H9 (cell line): ENCODE measurements at regions not wholly inside any gene's neighbourhood (a gene's known extent, or its start where the extent isn't known, plus 50 kb on each side); places are given as distances from the start of the nearest gene placed in this dataset.

Experiments
- DNase-seq: peaks from one replicate; pipeline ENCODE4 v3.0.0-alpha.2; 2017
- H2AFZ ChIP-seq: one replicate; pipeline ENCODE4 v1.6.1; 2013; ENCODE audit warnings: mild to moderate bottlenecking, low read length, control low read depth, moderate library complexity
- H2AK5ac ChIP-seq: 2 replicates; pipeline ENCODE4 v1.6.1; 2013; ENCODE audit warnings: low read length, control low read depth, mixed read lengths; ENCODE audit not compliant: insufficient read length
- H2BK120ac ChIP-seq: one replicate; pipeline ENCODE4 v1.6.1; 2013; ENCODE audit warnings: low read depth, mild to moderate bottlenecking, low read length, control low read depth, inconsistent platforms; ENCODE audit not compliant: poor library complexity, severe bottlenecking
- H2BK12ac ChIP-seq: 2 replicates; pipeline ENCODE4 v1.6.1; 2013; ENCODE audit warnings: low read length, control low read depth, mixed read lengths, low read depth; ENCODE audit not compliant: insufficient read length
- H2BK15ac ChIP-seq: 2 replicates; pipeline ENCODE4 v1.6.1; 2013; ENCODE audit warnings: low read depth, low read length, control low read depth
- H2BK20ac ChIP-seq: one replicate; pipeline ENCODE4 v1.6.1; 2013; ENCODE audit warnings: low read depth, mild to moderate bottlenecking, low read length, control low read depth, inconsistent platforms; ENCODE audit not compliant: poor library complexity, severe bottlenecking
- H2BK5ac ChIP-seq: 2 replicates; pipeline ENCODE4 v1.6.1; 2013; ENCODE audit warnings: low read length, control low read depth, mixed read lengths; ENCODE audit not compliant: insufficient read length
- H3K14ac ChIP-seq: 2 replicates; pipeline ENCODE4 v1.6.1; 2013; ENCODE audit warnings: low read length, control low read depth; ENCODE audit not compliant: insufficient read depth
- H3K18ac ChIP-seq: 2 replicates; pipeline ENCODE4 v1.6.1; 2013; ENCODE audit warnings: low read depth, mild to moderate bottlenecking, mixed read lengths, low read length, control low read depth; ENCODE audit not compliant: insufficient read length
- H3K23ac ChIP-seq: 2 replicates; pipeline ENCODE4 v1.6.1; 2013; ENCODE audit warnings: low read length, control low read depth, mixed read lengths, low read depth; ENCODE audit not compliant: insufficient read length
- H3K23me2 ChIP-seq: 2 replicates; pipeline ENCODE4 v1.6.1; 2013; ENCODE audit warnings: low read depth, mild to moderate bottlenecking, mixed read lengths, low read length, control low read depth; ENCODE audit not compliant: insufficient read length, poor library complexity, severe bottlenecking
- H3K27ac ChIP-seq: 2 replicates; pipeline ENCODE4 v1.5.1; 2013; ENCODE audit warnings: low read length, control low read depth, mixed read lengths, low read depth; ENCODE audit not compliant: insufficient read length
- H3K27me3 ChIP-seq: 2 replicates; pipeline ENCODE4 v1.6.1; 2013; ENCODE audit warnings: low read length, control low read depth, inconsistent platforms; ENCODE audit not compliant: insufficient read depth
- H3K4ac ChIP-seq: 2 replicates; pipeline ENCODE4 v1.6.1; 2013; ENCODE audit warnings: low read depth, mild to moderate bottlenecking, control low read depth, inconsistent platforms, low read length, moderate library complexity
- H3K4me1 ChIP-seq: 2 replicates; pipeline ENCODE4 v1.6.1; 2013; ENCODE audit warnings: low read length, control low read depth, inconsistent platforms; ENCODE audit not compliant: insufficient read depth
- H3K4me2 ChIP-seq: 2 replicates; pipeline ENCODE4 v1.6.1; 2013; ENCODE audit warnings: low read length, control low read depth, mixed read lengths; ENCODE audit not compliant: insufficient read length, insufficient read depth
- H3K56ac ChIP-seq: 2 replicates; pipeline ENCODE4 v1.6.1; 2013; ENCODE audit warnings: low read depth, mild to moderate bottlenecking, mixed read lengths, low read length, control low read depth; ENCODE audit not compliant: insufficient read length
- H3K79me1 ChIP-seq: 2 replicates; pipeline ENCODE4 v1.6.1; 2013; ENCODE audit warnings: low read depth, mild to moderate bottlenecking, moderate library complexity, low read length, control low read depth, inconsistent platforms; ENCODE audit not compliant: insufficient read depth, poor library complexity, severe bottlenecking
- H3K79me2 ChIP-seq: 2 replicates; pipeline ENCODE4 v1.6.1; 2013; ENCODE audit warnings: low read length, control low read depth, inconsistent platforms; ENCODE audit not compliant: insufficient read depth
- H3K9ac ChIP-seq: 2 replicates; pipeline ENCODE4 v1.6.1; 2013; ENCODE audit warnings: low read length, control low read depth, mixed read lengths; ENCODE audit not compliant: insufficient read length; ENCODE audit errors: extremely low read depth
- H3K9me3 ChIP-seq: one replicate; pipeline ENCODE4 v1.6.1; 2013; ENCODE audit warnings: low read depth, low read length, inconsistent platforms; ENCODE audit not compliant: control insufficient read depth
- H3T11ph ChIP-seq: one replicate; pipeline ENCODE4 v1.6.1; 2013; ENCODE audit warnings: mild to moderate bottlenecking, low read length, control low read depth, inconsistent platforms
- H4K20me1 ChIP-seq: one replicate; pipeline ENCODE4 v1.6.1; 2013; ENCODE audit not compliant: control insufficient read depth, insufficient read length, insufficient read depth
- H4K5ac ChIP-seq: 2 replicates; pipeline ENCODE4 v1.6.1; 2013; ENCODE audit warnings: low read depth, mild to moderate bottlenecking, mixed read lengths, low read length, control low read depth; ENCODE audit not compliant: insufficient read length
- H4K8ac ChIP-seq: replicated peaks from 2 replicates; pipeline ENCODE4 v1.6.1; 2013; ENCODE audit warnings: low read length, control low read depth, mixed read lengths, low read depth; ENCODE audit not compliant: insufficient read length
- H4K91ac ChIP-seq: 2 replicates; pipeline ENCODE4 v1.6.1; 2013; ENCODE audit warnings: low read depth, mild to moderate bottlenecking, moderate library complexity, mixed read lengths, low read length, control low read depth; ENCODE audit not compliant: insufficient read length
- H3K27ac Mint-ChIP-seq, 3 experiments: 2 replicates in 2 of 3; 3 replicates in 1 of 3; pipeline ENCODE4 v1.8.0; 2020 to 2021; ENCODE audit warnings: mixed read lengths in 3 of 3, mild to moderate bottlenecking in 1 of 3, moderate library complexity in 1 of 3
- H3K27me3 Mint-ChIP-seq: 2 replicates; pipeline ENCODE4 v1.8.0; 2021; ENCODE audit warnings: low read depth, mild to moderate bottlenecking, moderate library complexity, mixed read lengths
- H3K36me3 Mint-ChIP-seq, 3 experiments: 2 replicates in 2 of 3; 3 replicates in 1 of 3; pipeline ENCODE4 v1.8.0; 2020 to 2021; ENCODE audit warnings: low read depth in 3 of 3, mixed read lengths in 3 of 3; ENCODE audit not compliant: insufficient read depth in 1 of 3
- H3K4me1 Mint-ChIP-seq, 2 experiments: 2 replicates each; pipeline ENCODE4 v1.8.0; 2020; ENCODE audit warnings: mixed read lengths in 2 of 2
- H3K4me3 Mint-ChIP-seq, 2 experiments: 2 replicates in 1 of 2; 3 replicates in 1 of 2; pipeline ENCODE4 v1.8.0; 2020 to 2021; ENCODE audit warnings: mild to moderate bottlenecking in 2 of 2, mixed read lengths in 2 of 2, moderate library complexity in 1 of 2
- H3K9me3 Mint-ChIP-seq, 2 experiments: 2 replicates in 1 of 2; 3 replicates in 1 of 2; pipeline ENCODE4 v1.8.0; 2020; ENCODE audit warnings: mild to moderate bottlenecking in 2 of 2, mixed read lengths in 2 of 2, moderate library complexity in 1 of 2
- CTCF ChIP-seq: fragments of 200-600 bp; sonication (generic); conservative IDR thresholded peaks from 3 replicates; pipeline ENCODE4 v1.8.0; 2021; ENCODE audit warnings: antibody characterized with exemption, mild to moderate bottlenecking
- WGBS: extraction: QIAGEN DNeasy Blood & Tissue Kit; methylation state at CpG from one replicate; pipeline ENCODE4 v1.1.7; 2013; ENCODE audit warnings: missing lambda C conversion rate, low lambda C conversion rate, mixed read lengths; ENCODE audit not compliant: insufficient read length; ENCODE audit errors: extremely low coverage; 5-methylcytosine and 5-hydroxymethylcytosine counted together

DNA sequence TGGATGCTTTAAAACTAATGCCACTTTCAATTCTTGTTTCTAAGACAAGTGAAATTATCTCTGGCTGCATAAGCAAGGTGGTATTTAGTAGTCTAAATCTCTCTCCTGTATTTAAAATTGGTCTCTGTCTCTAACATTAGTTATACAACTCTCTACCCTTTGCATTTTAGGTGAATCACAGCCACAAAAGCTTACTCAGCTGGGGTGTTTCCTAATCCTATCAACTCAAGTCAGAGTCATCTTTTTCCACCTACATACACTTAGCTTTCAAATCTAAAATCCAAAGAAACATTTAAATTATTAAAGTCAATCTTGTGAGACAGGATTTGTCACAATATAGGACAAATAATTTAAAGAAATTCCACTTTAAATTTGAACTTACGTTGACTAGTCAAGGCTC, 255.1 kb upstream of the CXADR start:
- Histone ChIP-seq H3K79me2 (no peaks in the 10 kb centered on the region), H3K4me2 (no peak overlapping the region), H3K9me3 (no peaks in the 10 kb centered on the region), H3K27ac (no peak overlapping the region), H2BK15ac (no peak overlapping the region), H2BK120ac (no peak overlapping the region), H3K23ac (no peak overlapping the region), H3K4ac (no peak overlapping the region), H3K9ac (no peak overlapping the region), H4K8ac (no peak overlapping the region), H2AFZ (no peak overlapping the region), H3T11ph (no peak overlapping the region), H4K91ac (no peak overlapping the region), H4K20me1 (no peaks in the 10 kb centered on the region), H3K23me2 (no peaks in the 10 kb centered on the region), H2BK5ac (no peak overlapping the region), H2BK20ac (no peak overlapping the region), H3K56ac (no peak overlapping the region), H3K18ac (no peak overlapping the region), H3K27me3 (no peaks in the 10 kb centered on the region), H2BK12ac (no peak overlapping the region), H3K4me1 (no peaks in the 10 kb centered on the region), H3K14ac (no peak overlapping the region), H3K79me1 (no peaks in the 10 kb centered on the region), H4K5ac (no peak overlapping the region), H2AK5ac (no peak overlapping the region)
- Mint-ChIP-seq H3K27me3 (no peaks in the 10 kb centered on the region), H3K4me3 (no peak overlapping the region), H3K36me3 (no peaks in the 10 kb centered on the region), H3K27ac (no peak overlapping the region), H3K9me3 (no peaks in the 10 kb centered on the region), H3K4me1 (peaks cover 0 to 3% of the 10 kb centered on the region in 2 experiments; a peak in 1 of 4 replicates)
- TF ChIP-seq CTCF = no peak
- DNase-seq = no peak
- WGBS = no CpG with 5 or more reads among the region's 1 CpG
